Coronary artery (tissue), 2 donors: ENCODE measurements at regions not wholly inside any gene's neighbourhood (a gene's known extent, or its start where the extent isn't known, plus 50 kb on each side); places are given as distances from the start of the nearest gene placed in this dataset.

Source experiments
- DNase-seq: peaks from one replicate; pipeline ENCODE4 v3.0.0-alpha.2; 2017; ENCODE audit warnings: low spot score
- H3K27ac ChIP-seq, 2 donors: fragments of 200-600 bp; sonication (generic); one replicate each; pipeline ENCODE4 v1.5.1; 2016 to 2019
- H3K4me3 ChIP-seq: fragments of 200-600 bp; sonication (generic); 2 replicates; pipeline ENCODE4 v1.5.1; 2016; ENCODE audit warnings: mild to moderate bottlenecking, moderate library complexity
- TF ChIP-seq, protein P1 (sequence below): fragments of 200-600 bp; sonication (generic); IDR thresholded peaks from one replicate; pipeline ENCODE4 v1.5.1; 2019; ENCODE audit warnings: antibody characterized with exemption

DNA sequence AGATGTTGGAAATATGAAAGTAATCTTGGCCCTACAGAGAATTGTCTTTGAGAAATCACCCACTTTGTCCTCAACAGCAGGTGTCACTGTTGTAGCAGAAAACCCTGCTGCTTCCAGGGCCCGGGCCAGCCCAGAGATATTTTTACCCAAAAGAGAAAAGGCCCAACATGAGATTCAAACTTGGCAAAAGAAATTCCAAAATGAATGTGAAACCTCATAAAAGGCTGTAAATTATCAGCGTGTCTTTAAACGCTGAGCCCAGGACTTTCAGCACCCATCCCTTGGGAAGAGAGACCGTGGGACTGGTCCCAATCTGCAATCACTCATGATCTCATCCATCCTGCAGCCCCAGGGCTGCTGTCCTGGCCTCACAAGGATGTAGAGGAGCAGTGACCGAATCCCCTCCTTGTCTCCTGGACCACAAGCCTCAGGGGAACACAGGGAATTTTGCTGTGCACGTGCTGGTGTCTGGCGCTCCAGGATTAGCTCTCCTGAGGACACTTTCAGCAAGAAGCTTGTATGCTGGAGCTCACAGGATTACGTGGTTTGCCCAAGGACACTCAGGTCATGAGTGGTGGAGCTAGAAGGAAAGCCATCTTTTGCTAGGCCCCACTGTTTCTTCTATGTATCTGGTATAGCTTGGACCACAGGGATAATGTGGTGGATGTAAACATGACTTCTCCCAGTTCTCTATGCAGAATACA, 202.1 kb downstream of the RNF144A start:
- no peak overlapping the region for H3K4me3 ChIP-seq
- no peak for DNase-seq
- TF ChIP-seq, protein P1, sequence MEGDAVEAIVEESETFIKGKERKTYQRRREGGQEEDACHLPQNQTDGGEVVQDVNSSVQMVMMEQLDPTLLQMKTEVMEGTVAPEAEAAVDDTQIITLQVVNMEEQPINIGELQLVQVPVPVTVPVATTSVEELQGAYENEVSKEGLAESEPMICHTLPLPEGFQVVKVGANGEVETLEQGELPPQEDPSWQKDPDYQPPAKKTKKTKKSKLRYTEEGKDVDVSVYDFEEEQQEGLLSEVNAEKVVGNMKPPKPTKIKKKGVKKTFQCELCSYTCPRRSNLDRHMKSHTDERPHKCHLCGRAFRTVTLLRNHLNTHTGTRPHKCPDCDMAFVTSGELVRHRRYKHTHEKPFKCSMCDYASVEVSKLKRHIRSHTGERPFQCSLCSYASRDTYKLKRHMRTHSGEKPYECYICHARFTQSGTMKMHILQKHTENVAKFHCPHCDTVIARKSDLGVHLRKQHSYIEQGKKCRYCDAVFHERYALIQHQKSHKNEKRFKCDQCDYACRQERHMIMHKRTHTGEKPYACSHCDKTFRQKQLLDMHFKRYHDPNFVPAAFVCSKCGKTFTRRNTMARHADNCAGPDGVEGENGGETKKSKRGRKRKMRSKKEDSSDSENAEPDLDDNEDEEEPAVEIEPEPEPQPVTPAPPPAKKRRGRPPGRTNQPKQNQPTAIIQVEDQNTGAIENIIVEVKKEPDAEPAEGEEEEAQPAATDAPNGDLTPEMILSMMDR = no peak
- H3K27ac ChIP-seq = no peak overlapping the region

DNA sequence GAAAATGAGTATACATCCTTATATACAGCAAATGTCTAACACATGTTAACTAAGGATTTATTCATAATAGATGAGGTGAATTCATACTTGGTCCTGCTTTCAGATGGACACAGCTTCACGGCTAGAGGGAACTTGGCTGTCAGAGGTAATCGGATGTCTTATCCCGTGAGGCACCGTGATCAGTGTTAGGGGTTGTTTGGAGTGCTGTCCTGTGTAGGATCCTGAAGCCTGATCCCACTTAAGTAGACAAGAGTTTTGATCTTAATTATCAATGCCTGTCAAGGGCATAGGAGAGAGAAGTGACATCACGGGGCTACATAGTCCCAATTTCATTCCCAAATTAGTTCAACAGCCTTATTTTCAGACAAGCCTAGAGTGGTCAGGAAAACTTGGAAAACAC, 204.6 kb downstream of the RNF144A start:
- DNase-seq = no peak
- Histone ChIP-seq H3K4me3 (no peak overlapping the region), H3K27ac (no peak overlapping the region)
- TF ChIP-seq, protein P1 = no peak

DNA sequence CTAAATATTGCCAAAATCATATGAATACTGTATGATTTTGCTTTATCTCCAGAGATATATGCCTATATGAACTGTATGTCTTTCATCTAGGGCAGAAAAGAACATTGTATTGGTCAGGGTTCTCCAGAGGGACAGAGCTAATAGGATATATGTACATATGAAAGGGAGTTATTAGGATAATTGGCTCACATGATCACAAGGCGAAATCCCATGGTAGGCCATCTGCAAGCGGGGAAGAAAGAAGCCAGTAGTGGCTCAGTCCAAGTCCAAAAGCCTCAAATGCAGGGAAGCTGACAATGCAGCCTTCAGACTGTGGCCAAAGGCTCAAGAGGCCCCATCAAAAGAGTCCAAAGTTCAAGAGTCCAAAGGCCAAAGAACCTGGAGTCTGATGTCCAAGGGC, 209.9 kb downstream of the RNF144A start:
- DNase-seq = no peak
- no peak overlapping the region for H3K27ac ChIP-seq
- H3K4me3 ChIP-seq = no peak overlapping the region
- TF ChIP-seq, protein P1 = no peak

DNA sequence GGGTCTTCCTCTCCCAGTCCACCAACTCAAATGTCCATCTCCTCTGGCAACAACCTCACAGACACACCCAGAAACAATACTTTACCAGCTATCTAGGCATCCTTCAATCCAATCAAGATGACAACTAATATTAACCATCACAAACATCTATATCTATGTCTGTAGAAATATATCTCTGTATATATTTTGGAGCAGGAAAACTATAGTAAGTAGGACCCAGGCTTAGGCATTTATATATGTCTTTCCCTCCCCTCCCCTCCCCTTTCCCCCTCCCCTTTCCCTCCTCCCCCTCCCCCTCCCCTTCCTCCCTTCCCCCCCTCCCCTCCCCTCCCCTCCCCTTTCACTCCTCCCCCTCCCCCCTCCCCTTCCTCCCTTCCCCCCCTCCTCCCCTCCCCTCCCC, 210.5 kb downstream of the RNF144A start:
- no peak overlapping the region for H3K27ac ChIP-seq
- no peak for DNase-seq
- TF ChIP-seq, protein P1 = no peak

DNA sequence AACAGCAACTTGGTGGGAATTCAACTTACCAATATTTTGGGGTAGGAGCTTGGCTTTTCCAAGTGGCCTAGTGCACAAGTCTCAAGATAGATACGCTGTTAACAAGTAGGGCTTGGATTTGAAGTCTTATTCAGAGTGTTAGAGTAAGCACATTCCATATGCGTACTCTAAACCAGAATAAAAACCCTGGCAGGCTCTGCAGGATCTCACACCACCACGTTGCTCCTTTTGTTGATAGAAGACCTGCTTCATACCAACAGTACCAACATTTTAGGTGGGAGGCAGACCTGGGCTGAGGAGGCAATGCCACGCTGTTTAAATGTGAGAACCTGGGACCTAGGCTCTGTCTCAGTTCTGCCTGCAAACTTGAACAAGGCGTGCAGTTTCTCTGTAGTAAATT, 214.0 kb downstream of the RNF144A start:
- TF ChIP-seq, protein P1 = no peak
- Histone ChIP-seq H3K4me3 (no peak overlapping the region), H3K27ac (no peak overlapping the region)
- DNase-seq = no peak

More for the DNA sequence above, 210.5 kb downstream of the RNF144A start:
- H3K4me3 ChIP-seq = no peak overlapping the region

DNA sequence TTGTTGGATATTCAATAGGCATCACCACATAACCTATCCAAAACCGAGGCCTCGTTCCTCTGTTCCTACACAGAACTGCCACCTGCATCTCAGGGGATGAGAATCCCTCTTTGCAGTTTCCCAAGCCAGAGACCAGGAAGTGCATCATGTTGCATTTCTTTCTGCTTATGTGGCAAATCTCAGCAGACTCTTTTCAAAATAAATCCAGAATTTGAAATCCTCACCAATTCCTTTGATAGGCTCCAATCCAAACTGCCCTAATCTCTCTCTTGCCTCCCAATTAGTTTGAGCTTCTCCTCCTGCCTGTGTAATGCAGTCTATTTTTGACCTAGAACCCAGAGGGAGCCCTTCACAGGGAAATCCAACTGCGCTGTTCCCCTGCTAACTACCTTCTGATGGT, 215.5 kb downstream of the RNF144A start:
- Histone ChIP-seq H3K27ac (no peak overlapping the region), H3K4me3 (no peak overlapping the region)
- TF ChIP-seq, protein P1 = no peak
- DNase-seq = no peak

DNA sequence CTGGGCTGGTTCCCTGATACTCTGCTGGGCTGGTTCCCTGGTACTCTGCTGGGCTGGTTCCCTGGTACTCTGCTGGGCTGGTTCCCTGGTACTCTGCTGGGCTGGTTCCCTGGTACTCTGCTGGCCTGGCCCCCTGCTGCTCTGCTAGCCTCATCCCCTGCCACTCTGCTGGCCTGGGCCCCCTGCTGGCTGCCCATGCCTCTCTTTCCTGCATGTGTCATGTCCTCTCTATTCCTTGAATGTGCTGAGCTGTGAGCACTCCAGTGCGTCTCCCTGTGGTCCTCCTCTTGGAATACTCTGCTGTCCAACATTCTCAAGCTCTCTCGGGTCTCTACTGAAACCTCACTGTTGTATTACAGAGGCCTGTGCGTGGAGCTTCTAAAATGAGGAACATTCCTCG, 216.3 kb downstream of the RNF144A start:
- TF ChIP-seq, protein P1 = no peak
- H3K27ac ChIP-seq = no peak overlapping the region
- no peak for DNase-seq
- no peak overlapping the region for H3K4me3 ChIP-seq
